T-cell (primary cell): ENCODE measurements at regions not wholly inside any gene's neighbourhood (a gene's known extent, or its start where the extent isn't known, plus 50 kb on each side); places are given as distances from the start of the nearest gene placed in this dataset.

ENCODE experiments used
- ATAC-seq, 4 experiments: fragments of 200-7000 bp in 3 of 4; fragments of 150-1000 bp in 1 of 4; cut with Tn5 transposase; replicated peaks in 1 of 4; 1 replicate in 3 of 4; 2 replicates in 1 of 4; pipeline ENCODE4 v1.10.0; 2021; ENCODE audit warnings: moderate library complexity in 3 of 4, mild to moderate bottlenecking in 2 of 4, moderate number of reproducible peaks in 1 of 4
- CTCF ChIA-PET, 2 donors: fragments of 300-600 bp; sonication (Branson Sonifier 250); formaldehyde crosslinking; loops; one replicate each; lab custom pipeline; 2022; ENCODE audit warnings: antibody characterized with exemption in 2 of 2; lab: Charles Lee
- POLR2A ChIA-PET, 2 donors: fragments of 300-600 bp; sonication (Branson Sonifier 250); formaldehyde crosslinking; loops; one replicate each; lab custom pipeline; 2022; ENCODE audit warnings: antibody characterized with exemption in 2 of 2; lab: Charles Lee
- DNase-seq, 35 experiments: peaks; one replicate each; pipeline versions ENCODE4 v3.0.0 to v3.0.0-alpha.2; 2013 to 2023
- H3K27ac ChIP-seq: one replicate; pipeline ENCODE4 v1.5.1; 2013; ENCODE audit warnings: low read length
- H3K27me3 ChIP-seq, 2 experiments: replicated peaks in 1 of 2; 1 replicate in 1 of 2; 2 replicates in 1 of 2; pipeline versions ENCODE4 v1.6.1 to v1.7.0; 2013; ENCODE audit warnings: low read length in 1 of 2, mixed read lengths in 1 of 2; ENCODE audit not compliant: control insufficient read depth in 2 of 2, insufficient read depth in 2 of 2; ENCODE audit errors: extremely low read depth in 1 of 2
- H3K36me3 ChIP-seq, 2 donors: 1 replicate in 1 of 2; 2 replicates in 1 of 2; pipeline versions ENCODE4 v1.6.1 to v1.7.0; 2013; ENCODE audit warnings: low read length in 1 of 2; ENCODE audit not compliant: control insufficient read depth in 2 of 2, insufficient read depth in 1 of 2; ENCODE audit errors: extremely low read depth in 1 of 2
- H3K4me1 ChIP-seq, 2 experiments: 1 replicate in 1 of 2; 2 replicates in 1 of 2; pipeline versions ENCODE4 v1.6.1 to v1.7.0; 2013; ENCODE audit warnings: low read length in 2 of 2, mixed read lengths in 1 of 2; ENCODE audit not compliant: insufficient read depth in 2 of 2, control insufficient read depth in 1 of 2; ENCODE audit errors: extremely low read depth in 1 of 2
- H3K4me3 ChIP-seq, 2 donors: 1 replicate in 1 of 2; 2 replicates in 1 of 2; pipeline versions ENCODE4 v1.5.1 to v1.7.0; 2013; ENCODE audit warnings: mild to moderate bottlenecking in 2 of 2, low read length in 1 of 2, moderate library complexity in 1 of 2; ENCODE audit not compliant: control insufficient read depth in 1 of 2; ENCODE audit errors: extremely low read depth in 1 of 2
- H3K9me3 ChIP-seq: 2 replicates; pipeline ENCODE4 v1.7.0; 2013
- H3K27ac Mint-ChIP-seq, 2 donors: one replicate each; pipeline ENCODE4 v1.8.0; 2020 to 2021; ENCODE audit warnings: mild to moderate bottlenecking in 2 of 2, mixed read lengths in 2 of 2
- H3K27me3 Mint-ChIP-seq, 2 donors: one replicate each; pipeline ENCODE4 v1.8.0; 2021 to 2022; ENCODE audit warnings: mixed read lengths in 2 of 2
- H3K36me3 Mint-ChIP-seq: one replicate; pipeline ENCODE4 v1.8.0; 2021; ENCODE audit warnings: mixed read lengths
- H3K4me1 Mint-ChIP-seq, 3 donors: one replicate each; pipeline ENCODE4 v1.8.0; 2020 to 2022; ENCODE audit warnings: mixed read lengths in 3 of 3, mild to moderate bottlenecking in 1 of 3
- H3K4me3 Mint-ChIP-seq, 3 donors: one replicate each; pipeline ENCODE4 v1.8.0; 2020 to 2022; ENCODE audit warnings: mild to moderate bottlenecking in 3 of 3, mixed read lengths in 3 of 3, moderate library complexity in 3 of 3
- H3K9me3 Mint-ChIP-seq, 3 donors: one replicate each; pipeline ENCODE4 v1.8.0; 2020 to 2022; ENCODE audit warnings: mixed read lengths in 3 of 3
- WGBS: methylation state at CpG from one replicate; pipeline ENCODE4 v1.1.5; 2013; ENCODE audit warnings: missing lambda C conversion rate; ENCODE audit not compliant: insufficient coverage; 5-methylcytosine and 5-hydroxymethylcytosine counted together

DNA sequence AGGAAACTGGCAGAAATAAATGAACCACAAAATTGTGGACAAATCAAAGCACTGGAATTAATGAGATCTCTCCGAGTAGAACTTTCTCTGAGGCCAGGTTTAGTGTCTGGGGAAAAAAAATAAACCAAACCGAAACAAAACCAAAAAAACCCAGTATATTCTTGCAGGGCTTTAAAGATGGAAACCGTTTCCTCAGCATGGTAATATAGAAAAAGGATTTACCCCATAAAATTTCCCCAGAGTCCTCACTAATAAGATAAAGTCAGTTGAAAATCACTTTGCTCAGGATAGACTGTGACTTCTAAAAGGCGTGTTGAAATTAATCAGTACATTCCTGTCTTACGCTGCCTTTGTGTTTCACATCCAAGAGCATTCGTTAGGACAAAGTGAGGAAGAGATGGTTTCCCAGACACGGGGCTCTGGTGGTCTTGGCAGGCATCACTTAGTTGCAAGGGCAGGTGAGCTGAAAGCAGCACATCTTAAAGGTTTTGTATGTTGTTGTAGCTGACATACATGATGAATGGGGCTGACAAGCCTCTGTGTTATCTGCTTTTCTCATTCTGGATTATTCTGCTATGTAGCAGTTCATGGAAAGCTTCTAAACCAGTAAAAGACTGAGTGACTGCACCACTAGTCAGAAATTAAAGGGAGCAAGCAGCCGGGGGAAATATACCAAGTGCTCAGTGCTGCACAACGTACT, 85.2 kb upstream of the PRL start:
- Mint-ChIP-seq H3K4me1 (no peaks in the 10 kb centered on the region), H3K27ac (no peak overlapping the region), H3K27me3 (no peaks in the 10 kb centered on the region), H3K36me3 (no peaks in the 10 kb centered on the region), H3K4me3 (no peak overlapping the region), H3K9me3 (peaks cover 2 to 10% (median 6%) of the 10 kb centered on the region in 3 donors)
- ChIA-PET CTCF (no interaction called here), POLR2A (no interaction called here)
- ATAC-seq (no peak), DNase-seq (no peak)
- Histone ChIP-seq H3K9me3 (no peaks in the 10 kb centered on the region), H3K27ac (no peak overlapping the region), H3K36me3 (no peaks in the 10 kb centered on the region), H3K27me3 (no peaks in the 10 kb centered on the region), H3K4me3 (no peak overlapping the region), H3K4me1 (no peaks in the 10 kb centered on the region)
- 70% methylated on average over 6 of the region's 9 CpGs for WGBS

DNA sequence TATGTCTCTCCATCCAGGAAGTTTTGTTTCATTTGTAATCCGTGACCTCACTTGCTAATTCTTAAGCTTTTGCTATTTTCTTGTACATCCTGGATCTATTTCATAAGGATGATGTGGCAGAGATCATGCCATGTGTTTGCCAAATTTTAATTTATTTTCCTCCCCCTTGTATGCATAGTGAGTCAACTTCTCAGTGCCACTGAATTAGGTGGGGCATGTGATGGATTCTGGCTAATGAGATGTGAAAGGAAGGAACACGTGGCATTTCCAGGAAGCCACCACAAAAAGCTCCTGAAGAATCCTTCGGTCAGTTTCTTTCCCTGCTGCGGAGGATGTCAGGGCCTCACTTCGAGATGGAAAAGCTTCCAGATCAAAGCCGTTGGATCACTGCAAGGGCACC, 86.2 kb upstream of the PRL start:
- H3K4me3 ChIP-seq = no peak overlapping the region
- H3K27me3 ChIP-seq = no peaks in the 10 kb centered on the region
- H3K9me3 ChIP-seq = no peaks in the 10 kb centered on the region
- H3K36me3 Mint-ChIP-seq = no peaks in the 10 kb centered on the region
- CTCF ChIA-PET = no interaction called here
- H3K4me3 Mint-ChIP-seq = no peak overlapping the region
- H3K4me1 ChIP-seq = no peaks in the 10 kb centered on the region
- POLR2A ChIA-PET = no interaction called here
- no peaks in the 10 kb centered on the region for H3K36me3 ChIP-seq
- H3K27ac Mint-ChIP-seq = no peak overlapping the region
- 81% methylated on average over 5 of the region's 6 CpGs for WGBS
- no peaks in the 10 kb centered on the region for H3K27me3 Mint-ChIP-seq
- no peaks in the 10 kb centered on the region for H3K4me1 Mint-ChIP-seq
- no peak overlapping the region for H3K27ac ChIP-seq
- H3K9me3 Mint-ChIP-seq = peaks cover 3 to 7% (median 6%) of the 10 kb centered on the region in 3 donors
- no peak for ATAC-seq
- no peak for DNase-seq

DNA sequence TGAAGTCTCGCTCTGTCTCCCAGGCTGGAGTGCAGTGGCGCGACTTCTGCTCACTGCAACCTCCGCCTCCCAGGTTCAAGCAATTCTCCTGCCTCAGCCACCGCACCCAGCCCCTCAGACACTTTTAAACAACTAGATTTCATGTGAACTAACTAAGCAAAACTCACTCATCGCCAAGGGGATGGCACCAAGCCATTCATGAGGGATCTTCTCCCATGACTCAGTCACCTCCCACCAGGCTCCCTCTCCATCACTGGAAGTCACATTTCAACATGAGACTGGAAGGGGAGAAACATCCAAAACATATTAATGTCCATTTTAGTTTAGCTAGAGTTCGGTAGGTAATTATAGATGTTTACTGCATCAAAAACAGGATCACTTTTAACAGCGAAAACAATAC, 95.9 kb upstream of the PRL start:
- Mint-ChIP-seq H3K9me3 (peaks cover 0 to 4% (median 2%) of the 10 kb centered on the region in 3 donors), H3K36me3 (no peaks in the 10 kb centered on the region), H3K27ac (no peak overlapping the region), H3K4me1 (no peaks in the 10 kb centered on the region), H3K4me3 (no peak overlapping the region), H3K27me3 (no peaks in the 10 kb centered on the region)
- ATAC-seq (no peak), DNase-seq (no peak)
- H3K36me3 ChIP-seq = no peaks in the 10 kb centered on the region
- H3K4me1 ChIP-seq = no peaks in the 10 kb centered on the region
- POLR2A ChIA-PET = no interaction called here
- CTCF ChIA-PET = interaction anchor here in 1 of 2 donors (0.6 kb wide), 1 partner anchor 528 kb away, joined by 7 read pairs; no protein-coding TSS in a partner anchor
- no peaks in the 10 kb centered on the region for H3K27me3 ChIP-seq
- no peaks in the 10 kb centered on the region for H3K9me3 ChIP-seq
- 87% methylated on average over 4 of the region's 8 CpGs for WGBS
- no peak overlapping the region for H3K4me3 ChIP-seq
- no peak overlapping the region for H3K27ac ChIP-seq

DNA sequence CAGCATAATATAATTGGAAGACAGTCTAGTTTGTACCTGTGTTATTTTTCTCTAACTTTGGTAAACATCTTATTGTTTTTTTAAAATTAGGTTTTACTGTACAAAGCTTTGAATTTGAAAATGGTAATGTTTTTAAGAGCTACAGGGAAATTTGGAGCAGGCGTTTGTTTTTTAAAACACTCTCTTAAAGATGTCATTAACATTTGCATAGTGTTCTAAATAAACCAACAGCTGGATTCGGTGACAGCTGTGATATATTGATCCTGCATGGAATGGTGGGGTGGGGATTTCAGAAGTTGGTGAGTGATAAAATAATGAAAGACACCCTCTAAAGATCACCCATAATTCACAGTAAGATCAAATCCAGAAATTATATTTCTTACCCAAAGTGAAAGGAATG, 97.9 kb upstream of the PRL start:
- no CpG with 5 or more reads among the region's 2 CpGs for WGBS
- no peak overlapping the region for H3K4me3 ChIP-seq
- no peaks in the 10 kb centered on the region for H3K9me3 ChIP-seq
- Mint-ChIP-seq H3K9me3 (no peaks in the 10 kb centered on the region), H3K4me3 (no peak overlapping the region), H3K36me3 (no peaks in the 10 kb centered on the region), H3K4me1 (no peaks in the 10 kb centered on the region), H3K27ac (no peak overlapping the region), H3K27me3 (no peaks in the 10 kb centered on the region)
- ATAC-seq (no peak), DNase-seq (no peak)
- H3K27me3 ChIP-seq = no peaks in the 10 kb centered on the region
- ChIA-PET CTCF (no interaction called here), POLR2A (no interaction called here)
- H3K36me3 ChIP-seq = no peaks in the 10 kb centered on the region
- no peaks in the 10 kb centered on the region for H3K4me1 ChIP-seq
- no peak overlapping the region for H3K27ac ChIP-seq

DNA sequence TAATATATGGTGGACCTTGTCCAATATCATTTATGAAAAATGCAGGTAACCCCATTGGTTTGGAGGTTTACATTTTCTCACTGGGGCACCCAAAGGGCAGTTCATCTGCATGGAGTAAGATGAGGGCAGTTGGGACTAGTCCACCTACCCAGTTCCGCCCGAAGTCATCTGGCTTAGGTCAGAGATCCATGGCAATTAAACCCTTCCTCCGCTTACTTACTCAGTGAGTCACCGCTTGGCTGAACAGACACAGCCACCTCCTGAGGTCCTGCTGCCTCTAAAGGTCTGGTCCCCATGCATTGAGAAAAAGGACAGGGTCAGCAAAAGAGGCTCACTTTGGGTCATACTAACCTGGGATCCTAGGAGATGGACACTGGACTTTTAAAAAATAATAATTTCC, 102.9 kb upstream of the PRL start:
- DNase-seq (no peak), ATAC-seq (no peak)
- H3K4me3 ChIP-seq = no peak overlapping the region
- Mint-ChIP-seq H3K27ac (no peak overlapping the region), H3K4me3 (no peak overlapping the region), H3K36me3 (no peaks in the 10 kb centered on the region), H3K4me1 (no peaks in the 10 kb centered on the region), H3K27me3 (no peaks in the 10 kb centered on the region), H3K9me3 (no peaks in the 10 kb centered on the region)
- ChIA-PET CTCF (no interaction called here), POLR2A (interaction anchor here in 1 of 2 donors (0.5 kb wide), 1 partner anchor 21 kb away, joined by 3 read pairs; no protein-coding TSS in a partner anchor)
- H3K27ac ChIP-seq = no peak overlapping the region
- H3K9me3 ChIP-seq = no peaks in the 10 kb centered on the region
- WGBS = 98% methylated on average over 4 of the region's 4 CpGs
- no peaks in the 10 kb centered on the region for H3K36me3 ChIP-seq
- no peaks in the 10 kb centered on the region for H3K27me3 ChIP-seq
- no peaks in the 10 kb centered on the region for H3K4me1 ChIP-seq

DNA sequence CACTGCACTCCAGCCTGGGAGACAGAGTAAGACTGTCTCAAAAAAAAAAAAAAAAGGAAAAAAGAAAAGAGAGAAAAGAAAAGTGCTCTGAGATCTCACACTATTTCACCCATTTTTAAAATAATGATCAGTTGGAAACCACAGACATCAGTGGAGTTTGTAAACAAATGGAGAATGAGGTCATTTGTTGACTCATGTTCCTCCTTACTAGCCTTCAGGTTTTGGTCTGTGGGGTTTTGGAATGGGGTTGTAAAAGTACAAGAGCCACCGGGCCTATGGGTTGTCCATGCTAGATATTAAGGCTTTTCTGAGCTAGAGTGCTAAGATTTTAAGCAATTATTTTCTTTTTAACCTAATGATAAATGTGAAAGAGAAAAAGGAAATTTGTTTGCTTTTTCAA, 104.4 kb upstream of the PRL start:
- Histone ChIP-seq H3K4me3 (no peak overlapping the region), H3K36me3 (no peaks in the 10 kb centered on the region), H3K27me3 (no peaks in the 10 kb centered on the region), H3K9me3 (no peaks in the 10 kb centered on the region), H3K4me1 (no peaks in the 10 kb centered on the region), H3K27ac (no peak overlapping the region)
- H3K27ac Mint-ChIP-seq = no peak overlapping the region
- ChIA-PET CTCF (no interaction called here), POLR2A (no interaction called here)
- no peaks in the 10 kb centered on the region for H3K9me3 Mint-ChIP-seq
- ATAC-seq (no peak), DNase-seq (no peak)
- H3K4me3 Mint-ChIP-seq = no peak overlapping the region
- no CpG with 5 or more reads among the region's 1 CpG for WGBS
- no peaks in the 10 kb centered on the region for H3K4me1 Mint-ChIP-seq
- H3K27me3 Mint-ChIP-seq = no peaks in the 10 kb centered on the region
- H3K36me3 Mint-ChIP-seq = no peaks in the 10 kb centered on the region

DNA sequence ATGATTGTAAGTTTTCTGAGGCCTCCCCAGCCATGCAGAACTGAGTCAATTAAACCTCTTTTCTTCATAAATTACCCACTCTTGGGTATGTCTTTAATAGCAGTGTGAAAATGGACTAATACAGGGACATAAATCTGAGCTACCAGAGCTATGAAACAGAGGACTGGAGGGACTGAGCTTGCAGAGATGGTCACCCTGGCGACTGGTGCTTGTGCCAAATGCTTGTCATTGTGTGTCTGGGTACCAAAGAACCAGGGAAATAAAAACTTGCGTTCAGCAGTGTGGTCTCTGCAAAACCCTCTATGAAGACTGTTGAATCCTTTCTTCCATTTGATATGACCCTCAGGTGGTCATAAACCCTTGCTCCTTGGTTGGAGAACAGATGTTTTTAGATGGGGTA, 105.1 kb upstream of the PRL start:
- Histone ChIP-seq H3K9me3 (no peaks in the 10 kb centered on the region), H3K27ac (no peak overlapping the region), H3K4me1 (no peaks in the 10 kb centered on the region), H3K27me3 (no peaks in the 10 kb centered on the region), H3K36me3 (no peaks in the 10 kb centered on the region), H3K4me3 (no peak overlapping the region)
- CTCF ChIA-PET = no interaction called here
- H3K27ac Mint-ChIP-seq = no peak overlapping the region
- no peaks in the 10 kb centered on the region for H3K36me3 Mint-ChIP-seq
- no peak overlapping the region for H3K4me3 Mint-ChIP-seq
- WGBS = 71% methylated on average over 1 of the region's 2 CpGs
- no peaks in the 10 kb centered on the region for H3K9me3 Mint-ChIP-seq
- POLR2A ChIA-PET = no interaction called here
- no peaks in the 10 kb centered on the region for H3K27me3 Mint-ChIP-seq
- no peak for DNase-seq
- H3K4me1 Mint-ChIP-seq = no peaks in the 10 kb centered on the region
- no peak for ATAC-seq
